Hypothalamus (tissue), 51 donors: ENCODE measurements at regions not wholly inside any gene's neighbourhood (a gene's known extent, or its start where the extent isn't known, plus 50 kb on each side); places are given as distances from the start of the nearest gene placed in this dataset.

ENCODE experiments used
- DNase-seq, 51 donors: peaks; one replicate each; lab custom pipeline; 2025; lab: John Stamatoyannopoulos, UW

DNA sequence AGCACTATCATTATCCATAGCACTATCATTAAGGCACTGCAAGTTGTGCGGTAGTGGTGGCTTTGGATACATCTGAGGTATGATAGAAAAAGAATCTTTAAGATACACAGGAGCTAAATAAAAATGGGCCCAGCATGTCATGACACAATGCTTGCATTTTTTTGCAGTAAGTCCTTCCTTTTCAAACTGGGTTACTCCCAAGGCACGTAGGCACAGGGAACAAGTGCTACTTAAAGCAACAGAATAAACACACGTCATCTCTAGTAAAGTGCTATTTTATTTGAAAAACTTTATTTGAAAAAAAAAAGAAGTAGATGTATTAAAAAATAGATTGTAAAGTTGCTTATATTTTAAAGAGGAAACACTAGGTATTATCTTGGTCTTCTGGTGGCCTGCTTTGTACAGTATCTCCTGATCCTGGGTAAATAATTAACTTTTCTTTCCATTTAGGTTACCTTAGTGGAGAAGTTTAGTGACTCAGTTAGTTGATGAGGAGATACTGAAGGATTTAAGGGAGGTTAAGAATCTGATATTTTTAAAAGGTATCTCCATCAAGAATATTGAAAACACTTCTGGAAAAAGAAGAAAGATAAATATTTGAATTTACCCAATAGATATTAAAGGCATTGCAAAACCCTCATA is 129.6 kb downstream of the EDN1 start:
- no peak for DNase-seq

DNA sequence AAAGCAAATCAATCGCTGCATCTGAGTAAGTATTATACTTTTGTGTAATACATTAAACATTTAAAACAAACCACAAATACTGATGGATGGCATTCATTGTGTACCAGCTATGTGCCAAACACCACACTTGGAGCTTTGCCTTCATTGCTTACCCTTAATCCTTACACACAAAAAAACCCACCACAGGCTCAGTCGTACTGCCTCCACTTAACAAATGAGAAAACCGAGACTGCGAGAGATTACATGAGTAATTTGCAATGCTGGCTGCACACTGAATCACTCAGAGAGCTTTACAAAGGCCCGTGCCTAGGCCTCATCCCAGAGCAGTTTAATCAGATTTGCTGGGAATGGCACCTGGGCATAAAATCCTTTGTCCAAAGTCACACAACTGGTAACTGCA is 130.5 kb downstream of the EDN1 start:
- DNase-seq, result peak in 1 of 51 donors; percentile 8

DNA sequence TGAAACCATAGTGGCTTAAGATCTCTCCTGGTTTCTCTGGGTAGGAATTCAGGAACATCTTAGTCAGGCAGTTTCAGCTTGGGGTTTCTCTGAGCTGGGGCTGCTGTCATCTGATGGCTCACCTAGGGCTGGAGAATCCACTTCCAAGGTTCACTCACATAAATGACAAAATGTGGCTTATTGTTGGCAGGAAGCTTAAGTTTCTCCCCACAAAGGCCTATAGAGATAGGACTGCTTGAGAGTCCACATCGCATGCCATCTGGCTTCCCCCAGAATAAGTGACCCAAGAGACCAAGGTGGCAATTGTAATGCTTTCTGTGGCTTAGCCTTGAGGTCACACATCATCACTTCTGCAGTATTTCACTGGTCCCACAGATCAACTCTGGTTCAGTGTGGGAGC is 131.4 kb downstream of the EDN1 start:
- no peak for DNase-seq

DNA sequence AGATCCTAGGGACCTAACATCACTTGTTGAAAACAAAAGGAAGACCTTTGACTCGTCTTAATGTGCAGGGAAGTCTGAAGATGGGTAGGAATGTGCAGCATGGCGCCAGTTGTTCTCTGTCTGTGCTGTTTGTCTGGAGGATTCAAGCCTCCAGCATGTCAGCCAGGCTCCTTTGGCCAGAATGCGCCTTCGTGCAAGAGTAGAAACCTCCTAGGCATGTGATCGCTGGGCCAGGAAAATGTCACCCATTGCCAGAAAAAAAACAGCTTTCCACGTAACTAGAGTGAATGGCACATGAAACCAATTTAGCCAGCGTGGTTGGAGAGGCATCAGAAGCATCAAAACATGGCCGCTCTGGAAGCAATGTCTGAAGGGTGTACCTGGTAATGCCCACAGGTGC is 132.7 kb downstream of the EDN1 start:
- no peak for DNase-seq

DNA sequence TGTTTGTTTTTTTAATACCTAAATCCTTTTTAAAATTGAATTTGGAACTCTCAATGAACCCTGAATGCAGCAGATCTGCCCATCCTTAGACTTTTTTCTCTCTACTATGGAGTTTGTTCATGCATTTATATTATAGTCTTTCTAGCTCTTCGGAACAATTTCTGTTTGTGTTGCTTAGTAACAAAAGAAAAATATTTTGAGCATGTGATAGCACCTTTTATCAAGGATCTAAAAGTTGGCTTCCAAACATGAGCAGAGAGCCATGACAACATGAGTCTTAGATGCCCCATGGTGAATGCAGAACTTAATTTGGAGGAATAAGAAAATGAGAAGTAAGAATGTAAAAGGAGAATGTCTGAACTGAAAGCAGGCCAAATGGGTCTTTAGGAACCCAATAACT is 133.7 kb downstream of the EDN1 start:
- no peak for DNase-seq

DNA sequence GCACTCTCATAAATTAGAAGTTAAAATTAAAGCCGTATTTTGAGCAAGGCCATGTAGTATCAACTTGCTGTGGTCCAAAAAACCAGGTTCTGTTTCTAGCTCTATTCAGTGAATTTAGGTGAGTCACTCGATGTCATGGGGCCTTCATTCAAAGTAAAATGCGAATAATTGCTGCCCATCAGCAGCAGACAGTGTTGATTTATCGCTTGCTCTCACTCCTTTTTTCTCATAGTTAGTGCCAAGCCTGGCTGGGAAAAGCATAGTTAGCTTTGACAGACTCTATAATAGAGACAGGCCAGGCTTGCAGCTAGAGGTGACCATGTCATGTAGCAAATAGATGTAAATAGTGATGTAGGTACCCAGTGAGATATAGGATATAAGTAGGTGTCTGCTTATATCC is 136.0 kb downstream of the EDN1 start:
- no peak for DNase-seq

DNA sequence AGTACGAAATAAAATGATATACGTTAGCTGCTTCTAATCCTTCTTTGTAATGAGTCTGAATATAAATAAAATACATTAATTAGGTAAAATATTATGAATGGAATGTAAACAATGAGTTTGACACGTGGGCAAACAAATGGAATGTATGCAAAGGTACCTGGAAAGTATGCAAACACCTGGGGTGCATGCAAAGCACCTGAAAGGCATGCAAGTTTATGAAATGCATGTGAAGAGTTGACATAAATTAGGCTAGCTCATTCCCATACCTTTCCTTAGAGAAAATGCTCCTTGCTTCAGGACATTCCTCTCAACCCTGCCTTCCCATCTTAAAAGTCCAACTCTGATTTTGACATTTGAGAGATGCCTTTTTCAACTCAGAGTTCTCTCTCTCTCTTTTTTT is 140.9 kb downstream of the EDN1 start:
- no peak for DNase-seq

DNA sequence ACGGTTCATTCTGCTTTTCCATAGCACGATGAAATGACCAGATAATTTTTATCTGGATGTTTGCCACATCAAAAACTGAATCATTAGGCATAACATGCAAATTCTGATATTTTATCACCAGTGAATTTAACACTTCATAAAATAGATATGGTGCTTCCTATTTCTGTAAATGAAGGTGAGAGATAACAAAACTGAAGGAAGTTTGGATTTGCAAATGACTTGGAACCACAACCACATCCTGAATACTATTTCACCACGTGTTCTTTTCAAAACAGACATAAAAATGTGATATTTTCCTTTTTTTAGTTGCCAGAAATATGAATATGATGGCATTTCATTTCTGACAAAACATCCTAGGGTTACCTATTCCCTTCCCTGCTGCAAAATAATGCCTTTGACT is 146.1 kb downstream of the EDN1 start:
- no peak for DNase-seq

DNA sequence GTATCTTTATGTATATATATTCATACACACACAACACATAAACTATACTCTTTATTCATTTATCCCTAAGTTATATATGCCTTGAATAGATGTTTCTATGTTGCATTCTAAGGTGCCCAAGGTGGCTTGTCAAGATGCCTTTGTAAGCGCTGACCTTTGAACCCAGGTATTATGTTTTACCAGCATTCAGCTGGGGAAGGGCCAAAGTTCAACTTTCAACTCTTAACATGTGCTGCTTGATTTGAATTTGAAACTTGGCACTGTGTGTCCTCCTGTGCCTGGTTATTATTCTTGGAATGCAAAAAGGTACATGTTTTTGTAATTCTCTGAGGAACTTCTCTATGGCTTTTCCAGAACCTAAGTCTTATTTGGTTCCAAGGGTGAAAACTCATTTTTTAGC is 146.5 kb downstream of the EDN1 start:
- no peak for DNase-seq

DNA sequence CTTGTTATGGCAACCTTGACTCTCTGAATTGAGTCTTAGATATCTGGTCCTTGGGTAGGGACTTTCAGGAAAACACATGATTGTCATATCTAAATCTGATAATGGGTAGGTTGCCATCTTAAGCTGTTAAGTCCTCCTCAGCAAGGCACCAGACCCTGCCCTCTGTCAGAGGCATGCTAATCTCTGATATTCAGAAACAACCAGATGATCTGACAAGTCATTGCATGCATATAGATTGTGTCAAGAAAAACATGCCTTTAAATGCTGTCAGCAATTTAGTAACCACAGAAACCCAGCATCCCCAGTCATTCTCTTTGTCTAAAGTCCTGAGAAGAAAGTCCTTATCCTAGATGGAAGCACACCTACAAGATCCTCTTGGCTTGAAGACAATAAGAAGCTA is 149.1 kb downstream of the EDN1 start:
- DNase-seq, result no peak

DNA sequence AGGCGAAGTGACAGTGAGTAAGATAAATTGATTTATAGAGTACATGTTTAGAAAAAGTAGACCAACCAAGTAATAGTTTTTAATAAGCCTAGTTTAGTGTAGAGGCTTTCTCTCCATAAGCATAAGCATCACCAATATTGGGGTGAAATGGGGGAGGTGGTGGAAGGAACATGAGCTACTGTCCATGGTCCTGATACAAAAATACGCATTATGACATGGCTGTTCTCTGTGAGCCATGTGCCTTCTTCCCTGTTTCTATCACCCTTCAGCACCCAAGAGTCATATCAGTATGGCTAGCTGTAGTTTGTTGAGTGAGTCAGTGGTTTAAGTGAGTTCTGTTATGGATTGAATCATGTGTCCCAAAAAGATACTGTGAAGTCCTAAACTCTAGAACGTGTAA is 150.8 kb downstream of the EDN1 start:
- no peak for DNase-seq

DNA sequence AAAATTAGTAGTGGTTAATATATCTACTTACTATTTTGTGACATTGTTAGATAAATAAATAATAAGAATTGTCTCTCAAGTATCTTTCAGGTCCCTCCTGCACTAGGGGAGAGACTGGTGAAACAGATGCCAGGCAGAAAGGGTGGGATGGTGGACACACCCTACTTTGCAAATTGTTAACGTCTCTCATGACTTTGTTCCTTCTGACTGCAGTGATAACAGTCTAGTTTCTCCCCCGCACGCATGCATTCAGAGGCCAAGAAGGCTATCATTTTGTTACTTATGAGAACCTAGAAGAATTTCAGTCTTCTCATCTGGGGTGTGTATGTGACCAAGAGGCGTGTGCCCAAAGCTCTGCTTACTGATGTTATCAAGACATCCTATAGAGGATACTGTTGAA is 152.3 kb downstream of the EDN1 start:
- no peak for DNase-seq

DNA sequence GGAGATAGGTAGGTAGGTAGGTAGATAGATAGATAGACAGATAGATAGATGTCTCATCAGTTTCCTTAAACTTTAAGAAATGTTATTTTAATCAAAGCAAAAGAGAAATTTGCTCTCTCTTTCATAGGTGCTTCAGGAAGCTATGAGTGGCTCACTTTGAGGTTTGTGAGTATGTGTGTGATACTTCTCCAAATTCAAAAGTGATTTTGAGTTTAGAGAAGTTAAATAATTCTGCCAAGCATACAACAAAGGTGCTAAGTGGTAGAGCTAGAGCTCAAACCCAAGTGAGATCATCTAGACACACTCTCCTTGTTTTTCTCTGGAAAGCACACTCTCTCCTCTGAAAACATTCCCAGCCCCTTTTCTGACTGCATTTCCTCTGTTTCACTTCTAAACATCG is 156.2 kb downstream of the EDN1 start:
- DNase-seq, result no peak

DNA sequence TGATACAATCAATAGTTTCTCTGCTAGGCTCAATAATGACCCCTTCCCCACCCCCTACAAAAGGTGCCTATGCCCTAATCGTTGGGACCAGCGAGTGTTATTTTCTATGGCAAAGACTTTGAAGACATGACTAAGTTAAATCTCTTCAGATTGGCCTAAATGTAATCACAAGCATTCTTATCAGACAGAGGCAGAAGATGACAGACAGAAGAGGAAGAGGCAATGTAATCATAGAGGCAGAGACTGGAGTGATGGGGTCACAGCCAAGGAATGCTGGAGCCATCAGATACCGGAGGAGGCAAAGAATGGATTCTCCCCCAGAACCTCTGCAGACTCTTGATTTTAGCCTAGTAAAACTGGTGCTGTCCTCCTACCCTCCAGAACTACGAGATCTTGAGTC is 159.3 kb downstream of the EDN1 start:
- DNase-seq, result no peak

DNA sequence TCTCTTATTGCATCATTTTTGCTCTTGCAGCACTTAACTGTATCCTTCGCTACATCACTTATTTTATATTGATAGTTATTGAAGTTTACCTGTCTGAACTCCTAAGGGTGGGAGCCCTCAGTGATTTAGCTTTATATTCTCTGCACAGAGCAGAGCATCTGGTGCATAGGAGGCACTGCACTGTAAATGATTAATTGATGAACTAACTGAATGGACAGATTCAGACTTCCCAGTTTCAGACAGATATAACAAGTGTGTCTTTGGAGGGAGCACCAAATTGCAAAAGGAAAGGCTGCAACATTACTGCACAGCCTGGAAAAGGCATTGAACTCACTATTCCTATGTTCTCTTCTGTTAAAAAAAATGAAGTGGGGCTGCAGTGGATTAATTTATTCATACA is 160.3 kb downstream of the EDN1 start:
- DNase-seq, result no peak

DNA sequence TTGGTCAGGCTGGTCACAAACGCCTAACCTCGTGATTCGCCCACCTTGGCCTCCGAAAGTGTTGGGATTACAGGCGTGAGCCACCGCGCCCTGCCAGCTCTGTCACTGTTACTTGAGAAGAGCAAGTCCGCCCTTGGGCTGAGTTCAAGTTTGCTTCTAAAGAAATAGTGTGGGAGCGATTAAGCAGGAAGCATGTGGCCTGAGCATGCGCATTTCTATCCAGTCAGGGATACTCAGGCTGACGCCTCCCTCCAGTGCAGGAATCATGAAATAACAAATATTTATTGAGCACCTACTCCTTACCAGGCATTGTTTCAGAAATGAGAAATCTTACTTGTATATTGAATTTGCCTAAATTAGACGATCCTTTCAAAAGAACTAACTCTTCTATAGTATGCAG is 166.2 kb downstream of the EDN1 start:
- DNase-seq, result no peak

DNA sequence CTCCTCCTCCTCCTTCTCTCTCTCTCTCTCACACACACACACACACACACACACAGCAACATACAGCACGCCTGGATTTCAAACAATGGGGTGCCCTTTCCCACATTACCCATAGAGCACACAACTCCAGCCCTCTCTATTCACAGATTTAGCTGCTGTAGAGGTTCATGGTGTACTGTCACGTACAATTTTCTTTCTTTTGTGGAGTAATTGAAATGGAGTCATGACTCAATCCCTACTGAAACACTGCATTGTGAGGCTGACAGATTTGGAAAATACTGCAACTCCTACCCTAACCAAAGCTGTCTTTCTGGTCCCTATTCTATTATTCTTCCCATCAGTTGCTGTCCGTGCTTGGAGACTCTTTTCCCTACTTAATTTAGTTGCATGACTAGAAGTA is 166.9 kb downstream of the EDN1 start:
- DNase-seq, result peak in 1 of 51 donors; percentile 37

DNA sequence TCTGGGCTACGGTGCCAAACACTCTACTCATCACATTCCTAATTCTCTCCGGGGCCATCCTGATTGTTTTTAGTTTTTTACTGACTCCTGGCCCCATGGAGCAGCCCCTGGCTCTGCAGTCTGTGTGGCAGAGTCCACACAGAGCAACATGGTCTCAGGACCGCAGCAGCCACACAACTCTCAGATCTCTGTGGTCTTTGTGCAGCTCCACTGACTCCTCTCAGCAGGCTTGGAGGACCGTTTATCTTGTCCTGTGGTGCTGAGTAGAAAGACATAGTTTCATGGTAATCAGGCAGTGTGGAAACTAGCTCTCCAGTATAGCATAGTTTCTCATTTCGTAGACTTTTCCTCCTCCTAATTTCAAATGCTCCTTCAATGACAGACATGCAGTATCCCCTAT is 168.4 kb downstream of the EDN1 start:
- DNase-seq, result no peak

DNA sequence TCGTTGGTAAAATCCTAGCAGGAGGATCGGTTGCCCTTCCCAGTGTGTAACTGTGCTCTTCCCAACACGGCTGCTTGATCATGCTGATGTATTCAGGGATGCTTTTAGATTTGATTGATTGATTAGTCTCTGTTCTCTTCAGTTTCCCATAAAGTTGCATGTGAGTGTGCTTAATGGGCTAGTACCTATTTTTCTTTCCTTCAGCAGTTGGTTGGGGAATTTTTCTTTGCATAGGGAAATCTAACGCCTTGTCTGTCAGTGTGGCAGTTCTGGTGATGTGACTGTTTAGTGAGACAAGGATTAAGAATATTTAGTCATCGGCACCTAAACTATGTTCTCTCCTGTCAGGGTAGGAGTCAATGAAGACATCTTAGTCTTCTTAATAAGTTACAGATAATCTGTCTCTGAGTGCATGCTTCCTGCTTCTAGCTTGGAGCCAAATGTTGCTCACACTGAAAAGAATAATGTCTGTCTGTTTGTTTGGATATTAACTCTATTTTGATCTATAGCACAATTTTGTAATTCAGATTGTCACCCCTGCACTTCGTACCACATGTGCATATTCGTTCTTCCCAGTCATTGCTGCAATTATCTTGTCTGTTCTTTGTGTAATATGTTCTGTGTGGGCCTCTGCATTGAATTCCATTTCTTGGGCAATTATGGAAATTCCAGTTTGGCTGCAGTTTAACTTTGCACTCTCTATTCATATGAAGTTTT is 169.9 kb downstream of the EDN1 start:
- DNase-seq, result peak in 1 of 51 donors; percentile 28

DNA sequence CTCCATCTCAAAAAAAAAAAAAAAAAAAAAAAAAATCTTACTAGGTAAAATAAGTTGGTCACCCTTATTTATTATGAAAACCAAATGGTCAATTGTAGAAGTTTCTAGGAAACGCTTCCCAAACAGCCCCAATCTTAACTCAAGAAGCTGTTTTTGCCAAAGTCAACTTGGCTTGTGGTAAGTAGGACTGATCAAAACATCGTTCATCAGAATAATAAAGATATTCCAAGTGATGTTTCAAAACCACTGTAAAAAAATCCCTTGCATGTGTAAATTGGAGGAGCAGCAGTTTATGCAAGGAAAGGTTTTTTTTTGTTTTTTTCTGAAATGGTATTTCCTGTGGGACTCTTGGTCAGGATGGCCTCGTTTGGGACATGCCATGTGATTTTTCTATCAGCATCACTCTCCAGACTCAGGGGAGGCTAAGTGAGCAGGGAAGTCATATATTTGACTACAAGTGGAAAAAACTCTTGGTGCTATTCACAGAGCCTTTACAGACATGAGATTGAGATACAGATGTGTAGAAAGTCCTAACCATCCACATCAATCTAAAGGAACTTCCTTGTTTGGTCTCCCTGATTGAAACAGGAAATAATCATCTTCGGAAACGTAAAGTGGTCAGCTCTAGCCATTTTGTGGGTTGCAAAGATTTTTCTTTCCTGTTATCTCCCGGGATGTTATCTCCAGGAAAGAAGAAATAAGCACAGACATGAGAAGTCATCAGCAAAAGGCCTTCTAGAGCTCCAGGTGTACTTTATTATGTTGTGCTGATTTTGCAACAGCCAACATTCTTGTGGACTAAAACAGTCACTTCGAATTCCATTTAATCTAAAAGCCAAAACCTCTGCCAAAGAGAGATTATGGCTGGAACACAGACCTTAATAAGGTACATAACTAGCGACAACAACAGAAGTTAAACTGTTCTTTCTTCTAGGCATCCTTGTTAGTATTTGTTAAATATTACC is 177.8 kb downstream of the EDN1 start:
- no peak for DNase-seq

DNA sequence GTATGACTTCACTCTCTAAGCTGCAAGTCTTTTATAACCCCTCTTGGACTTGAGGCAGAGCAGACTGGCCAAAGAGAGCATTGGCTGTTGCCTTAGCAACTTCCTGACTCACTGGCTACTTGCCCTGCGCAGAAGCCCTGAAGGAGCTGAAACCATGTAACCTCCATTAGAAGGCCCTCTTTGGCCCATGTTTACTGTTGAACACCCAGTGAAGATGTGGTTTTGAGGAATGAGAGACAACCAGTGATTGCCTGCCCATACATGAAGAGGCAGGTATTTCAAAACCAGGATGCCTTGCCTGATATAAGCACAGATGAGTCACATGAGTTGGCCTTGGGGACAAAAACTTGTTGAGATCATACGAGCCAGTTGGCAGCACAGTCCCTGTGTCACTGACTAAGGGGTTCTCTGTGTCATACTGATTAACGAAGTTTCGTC is 182.5 kb downstream of the EDN1 start:
- DNase-seq, result peak in 8 of 51 donors; percentile 0 to 29 (median 2)

DNA sequence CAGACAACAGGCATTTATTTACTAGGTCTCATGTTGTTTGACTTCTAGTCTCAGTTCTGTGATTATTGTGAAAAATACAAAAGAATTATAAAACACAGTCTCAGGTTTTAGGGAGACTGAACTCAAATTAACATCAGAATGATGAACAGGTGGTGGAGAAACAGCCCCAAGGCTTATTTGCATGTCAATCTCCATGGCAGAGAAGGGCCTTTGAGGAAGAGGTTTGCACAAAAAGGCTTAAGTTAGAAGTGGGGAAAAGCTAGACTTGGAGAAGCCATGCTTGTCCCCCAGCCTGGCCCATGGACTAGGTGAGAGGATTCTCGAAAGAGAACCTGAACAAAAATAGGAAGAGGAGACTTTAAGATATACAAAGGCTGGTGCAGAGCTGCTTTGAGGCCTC is 183.3 kb downstream of the EDN1 start:
- no peak for DNase-seq
